MM.1S (cell line): ENCODE measurements at regions not wholly inside any gene's neighbourhood (a gene's known extent, or its start where the extent isn't known, plus 50 kb on each side); places are given as distances from the start of the nearest gene placed in this dataset.

Experiments
- DNase-seq: peaks from one replicate; pipeline ENCODE4 v3.0.0-alpha.2; 2015
- H2AFZ ChIP-seq: fragments of 300-600 bp; sonication (generic); 2 replicates; pipeline ENCODE4 v1.6.0; 2016; ENCODE audit warnings: antibody characterized with exemption, low read length
- H3F3A ChIP-seq: fragments of 300-600 bp; sonication (generic); 2 replicates; pipeline ENCODE4 v1.6.1; 2016; ENCODE audit warnings: mild to moderate bottlenecking, antibody characterized with exemption, low read length, moderate library complexity, mixed read lengths; ENCODE audit not compliant: insufficient read depth
- H3K27ac ChIP-seq: fragments of 300-600 bp; sonication (generic); 2 replicates; pipeline ENCODE4 v1.5.1; 2016; ENCODE audit warnings: mild to moderate bottlenecking, low read length
- H3K27me3 ChIP-seq: fragments of 300-600 bp; sonication (generic); replicated peaks from 2 replicates; pipeline ENCODE4 v1.6.0; 2016; ENCODE audit warnings: low read length; ENCODE audit not compliant: insufficient read depth
- H3K36me3 ChIP-seq: fragments of 300-600 bp; sonication (generic); replicated peaks from 2 replicates; pipeline ENCODE4 v1.6.1; 2016; ENCODE audit warnings: mild to moderate bottlenecking, low read length, mixed read lengths; ENCODE audit not compliant: insufficient read depth
- H3K4me1 ChIP-seq: fragments of 300-600 bp; sonication (generic); 2 replicates; pipeline ENCODE4 v1.6.1; 2016; ENCODE audit warnings: low read length, mixed read lengths
- H3K4me2 ChIP-seq: fragments of 300-600 bp; sonication (generic); 2 replicates; pipeline ENCODE4 v1.6.0; 2016; ENCODE audit warnings: low read depth, low read length
- H3K4me3 ChIP-seq: fragments of 300-600 bp; sonication (generic); 2 replicates; pipeline ENCODE4 v1.5.1; 2016; ENCODE audit warnings: low read length, mixed read lengths
- H3K79me2 ChIP-seq: fragments of 300-600 bp; sonication (generic); 2 replicates; pipeline ENCODE4 v1.6.1; 2016; ENCODE audit warnings: mixed run types, low read length, mixed read lengths
- H3K9ac ChIP-seq: fragments of 300-600 bp; sonication (generic); 2 replicates; pipeline ENCODE4 v1.6.1; 2016; ENCODE audit warnings: low read length, mixed read lengths
- H3K9me2 ChIP-seq: fragments of 300-600 bp; sonication (generic); replicated peaks from 2 replicates; pipeline ENCODE4 v1.6.1; 2016; ENCODE audit warnings: mild to moderate bottlenecking, low read length, mixed read lengths; ENCODE audit not compliant: insufficient read depth
- H3K9me3 ChIP-seq: fragments of 300-600 bp; sonication (generic); replicated peaks from 2 replicates; pipeline ENCODE4 v1.6.1; 2016; ENCODE audit warnings: mild to moderate bottlenecking, low read length, mixed read lengths; ENCODE audit not compliant: insufficient read depth
- H4K20me1 ChIP-seq: fragments of 300-600 bp; sonication (generic); 2 replicates; pipeline ENCODE4 v1.6.1; 2016; ENCODE audit warnings: mild to moderate bottlenecking, low read length, moderate library complexity, mixed read lengths; ENCODE audit not compliant: insufficient read depth
- CTCF ChIP-seq: fragments of 300-600 bp; sonication (generic); IDR thresholded peaks from 2 replicates; pipeline ENCODE4 v1.5.1; 2016; ENCODE audit warnings: antibody characterized with exemption, low read length, mixed read lengths
- EZH2 ChIP-seq: fragments of 300-600 bp; sonication (generic); optimal IDR thresholded peaks from 2 replicates; pipeline ENCODE3; 2017; ENCODE audit warnings: low read depth, mild to moderate bottlenecking, antibody characterized with exemption, low read length, mixed read lengths
- EZH2phosphoT487 ChIP-seq: fragments of 300-600 bp; sonication (generic); IDR thresholded peaks from 2 replicates; pipeline ENCODE4 v1.6.1; 2018; ENCODE audit warnings: antibody characterized with exemption, low read length

- TF ChIP-seq EZH2: no peak
- no peaks in the 10 kb centered on the region for H3K9me3 ChIP-seq
- H2AFZ ChIP-seq: no peak overlapping the region
- H3K27ac ChIP-seq: no peak overlapping the region
- H3K9ac ChIP-seq: no peak overlapping the region
- no peaks in the 10 kb centered on the region for H3K79me2 ChIP-seq
- H3K4me1 ChIP-seq: no peaks in the 10 kb centered on the region
- no peaks in the 10 kb centered on the region for H4K20me1 ChIP-seq
- no peaks in the 10 kb centered on the region for H3K27me3 ChIP-seq
- no peaks in the 10 kb centered on the region for H3K36me3 ChIP-seq
- H3K4me2 ChIP-seq: no peak overlapping the region
- no peak for DNase-seq
- H3F3A ChIP-seq: no peaks in the 10 kb centered on the region
- no peak overlapping the region for H3K4me3 ChIP-seq
- H3K9me2 ChIP-seq: no peaks in the 10 kb centered on the region
Observed at GRCh38 chr12:42967850-42968249, 378.3 kb upstream of the PRICKLE1 start.

- H4K20me1 ChIP-seq: no peaks in the 10 kb centered on the region
- no peaks in the 10 kb centered on the region for H3K9me3 ChIP-seq
- no peaks in the 10 kb centered on the region for H3K79me2 ChIP-seq
- no peaks in the 10 kb centered on the region for H3K9me2 ChIP-seq
- TF ChIP-seq EZH2phosphoT487 (no peak), EZH2 (no peak), CTCF (no peak)
- no peak overlapping the region for H3K4me2 ChIP-seq
- H3F3A ChIP-seq: no peaks in the 10 kb centered on the region
- H3K27me3 ChIP-seq: no peaks in the 10 kb centered on the region
- H2AFZ ChIP-seq: no peak overlapping the region
- no peak overlapping the region for H3K9ac ChIP-seq
- H3K4me3 ChIP-seq: no peak overlapping the region
- H3K36me3 ChIP-seq: no peaks in the 10 kb centered on the region
- H3K27ac ChIP-seq: no peak overlapping the region
- no peaks in the 10 kb centered on the region for H3K4me1 ChIP-seq
- no peak for DNase-seq
Observed at GRCh38 chr12:42963988-42964387, 374.4 kb upstream of the PRICKLE1 start.

DNA sequence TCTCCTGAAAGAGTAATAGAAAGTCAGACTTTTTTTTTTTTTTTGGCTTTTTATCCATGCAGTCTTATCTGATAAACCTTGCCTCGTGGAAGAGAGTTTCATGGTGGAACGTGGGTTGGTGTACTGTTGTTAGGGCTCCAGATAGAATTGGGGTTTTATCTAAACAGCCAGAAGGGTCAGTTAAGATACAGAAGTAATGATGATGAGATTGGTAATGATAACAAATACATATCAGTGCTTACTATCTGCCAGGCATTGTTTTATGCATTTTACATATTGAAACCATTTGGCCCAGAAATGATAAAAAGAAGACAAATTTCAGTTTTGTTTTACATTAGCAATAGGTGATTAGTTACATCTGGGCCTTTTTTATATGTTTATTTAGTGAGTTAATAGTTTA is 372.8 kb upstream of the PRICKLE1 start:
- Histone ChIP-seq H3K9ac (no peak overlapping the region), H3K9me2 (no peaks in the 10 kb centered on the region), H3K36me3 (no peaks in the 10 kb centered on the region), H3K27ac (no peak overlapping the region), H3K9me3 (no peaks in the 10 kb centered on the region), H4K20me1 (no peaks in the 10 kb centered on the region), H3K4me2 (no peak overlapping the region), H2AFZ (no peak overlapping the region), H3K4me1 (no peaks in the 10 kb centered on the region), H3K79me2 (no peaks in the 10 kb centered on the region), H3F3A (no peaks in the 10 kb centered on the region), H3K27me3 (no peaks in the 10 kb centered on the region), H3K4me3 (no peak overlapping the region)
- TF ChIP-seq EZH2phosphoT487: no peak
- TF ChIP-seq EZH2: no peak
- TF ChIP-seq CTCF: no peak
- no peak for DNase-seq

- no peak overlapping the region for H3K4me2 ChIP-seq
- H3K36me3 ChIP-seq: no peaks in the 10 kb centered on the region
- no peaks in the 10 kb centered on the region for H3K9me2 ChIP-seq
- DNase-seq: no peak
- H3K27ac ChIP-seq: no peak overlapping the region
- H3K27me3 ChIP-seq: no peaks in the 10 kb centered on the region
- no peaks in the 10 kb centered on the region for H4K20me1 ChIP-seq
- TF ChIP-seq EZH2: no peak
- no peak for TF ChIP-seq CTCF
- no peak for TF ChIP-seq EZH2phosphoT487
- H3K4me3 ChIP-seq: no peak overlapping the region
- H3K4me1 ChIP-seq: no peaks in the 10 kb centered on the region
- H3K79me2 ChIP-seq: no peaks in the 10 kb centered on the region
- no peaks in the 10 kb centered on the region for H3F3A ChIP-seq
- no peaks in the 10 kb centered on the region for H3K9me3 ChIP-seq
- no peak overlapping the region for H2AFZ ChIP-seq
- H3K9ac ChIP-seq: no peak overlapping the region
Observed at GRCh38 chr12:42961395-42961794, 371.8 kb upstream of the PRICKLE1 start.
